Right cardiac atrium (tissue), 5 donors: ENCODE measurements at regions not wholly inside any gene's neighbourhood (a gene's known extent, or its start where the extent isn't known, plus 50 kb on each side); places are given as distances from the start of the nearest gene placed in this dataset.
"Not testable (repeated sequence)": the region's sequence is repeated elsewhere in the genome, so short reads cannot be mapped to it uniquely, and the experiment has no call there.

ENCODE experiments used
- ATAC-seq, 2 donors: fragments of 200-7000 bp; cut with Tn5 transposase; one replicate each; pipeline versions ENCODE4 v1.8.0 to v1.9.1; 2020; ENCODE audit warnings: moderate library complexity in 2 of 2, mild to moderate bottlenecking in 1 of 2
- DNase-seq, 3 donors: peaks; one replicate each; pipeline ENCODE4 v3.0.0-alpha.2; 2020
- H3K27ac ChIP-seq: one replicate; pipeline ENCODE4 v1.5.1; 2013; ENCODE audit warnings: mild to moderate bottlenecking, low read length, control low read depth, moderate library complexity
- H3K27me3 ChIP-seq: one replicate; pipeline ENCODE4 v1.6.1; 2013; ENCODE audit not compliant: control insufficient read depth, insufficient read depth
- H3K4me1 ChIP-seq: one replicate; pipeline ENCODE4 v1.6.1; 2013; ENCODE audit warnings: low read length; ENCODE audit not compliant: control insufficient read depth, insufficient read depth
- H3K4me3 ChIP-seq: one replicate; pipeline ENCODE4 v1.5.1; 2013; ENCODE audit warnings: low read length, control low read depth
- H3K9me3 ChIP-seq: one replicate; pipeline ENCODE4 v1.6.1; 2013; ENCODE audit warnings: low read length; ENCODE audit not compliant: control insufficient read depth
- WGBS: extraction: QIAGEN DNeasy Blood & Tissue Kit; methylation state at CpG from one replicate; pipeline ENCODE4 v1.1.7; 2013; 5-methylcytosine and 5-hydroxymethylcytosine counted together
- intact Hi-C, 4 donors: fragments of 100-400 bp; cut with DNase I; formaldehyde crosslinking; loops; one replicate each; pipeline versions ENCODE4 v1.11.0 to v1.14.0; 2022 to 2023
- donor health status: healthy with polysubstance abuse.
- donor health status: DM: no; HTN: yes; CAD: no.
- donor health status: DM: no; HTN: no; CAD: no.
- donor health status: DM: no; HTN: yes; CAD: no; lungs with severe emphysema.
- donor health status: DM: yes; HTN: yes; CAD: no.

GRCh38 chr12:67782573-67782972 is 134.0 kb downstream of the DYRK2 start:
- H3K9me3 ChIP-seq = no peaks in the 10 kb centered on the region
- no peak overlapping the region for H3K27ac ChIP-seq
- DNase-seq (no peak), ATAC-seq (no peak)
- intact Hi-C loops = no loop called here
- H3K4me3 ChIP-seq = no peak overlapping the region
- H3K27me3 ChIP-seq = no peaks in the 10 kb centered on the region
- 94% methylated on average over 1 of the region's 1 CpG for WGBS
- H3K4me1 ChIP-seq = no peaks in the 10 kb centered on the region

DNA sequence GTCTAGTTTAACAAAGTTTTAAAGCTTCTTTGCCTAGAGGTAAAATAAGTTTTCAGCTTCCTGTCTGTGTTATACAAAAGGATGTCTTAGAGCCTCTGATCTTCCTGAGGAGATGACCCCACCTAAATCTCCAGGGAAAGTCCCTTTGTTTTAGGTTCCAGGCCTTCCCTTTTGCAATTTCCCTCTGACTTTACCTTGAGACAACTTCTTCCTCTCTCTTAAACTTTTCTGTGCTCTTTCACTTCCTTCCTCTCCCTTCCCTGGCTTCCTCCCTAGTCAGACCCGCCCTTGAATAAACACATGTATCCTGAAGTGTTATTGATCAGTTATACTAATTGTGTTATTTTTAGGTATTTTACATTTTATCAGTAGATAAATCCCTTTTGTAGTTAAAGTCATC is 134.8 kb downstream of the DYRK2 start:
- 58% methylated on average over 1 of the region's 1 CpG for WGBS
- ATAC-seq = peak in 1 of 2 donors; percentile 40
- no peak overlapping the region for H3K27ac ChIP-seq

GRCh38 chr12:67784831-67785230 is 136.3 kb downstream of the DYRK2 start:
- intact Hi-C loops = no loop called here
- H3K4me1 ChIP-seq = no peaks in the 10 kb centered on the region
- WGBS = 76% methylated on average over 3 of the region's 3 CpGs
- no peaks in the 10 kb centered on the region for H3K27me3 ChIP-seq
- no peak overlapping the region for H3K27ac ChIP-seq
- no peak overlapping the region for H3K4me3 ChIP-seq
- ATAC-seq (no peak), DNase-seq (no peak)
- no peaks in the 10 kb centered on the region for H3K9me3 ChIP-seq

More for the DNA sequence above, 134.8 kb downstream of the DYRK2 start:
- no peak for DNase-seq
- no peaks in the 10 kb centered on the region for H3K4me1 ChIP-seq
- no peak overlapping the region for H3K4me3 ChIP-seq
- H3K9me3 ChIP-seq = no peaks in the 10 kb centered on the region
- no peaks in the 10 kb centered on the region for H3K27me3 ChIP-seq
- intact Hi-C loops = no loop called here

DNA sequence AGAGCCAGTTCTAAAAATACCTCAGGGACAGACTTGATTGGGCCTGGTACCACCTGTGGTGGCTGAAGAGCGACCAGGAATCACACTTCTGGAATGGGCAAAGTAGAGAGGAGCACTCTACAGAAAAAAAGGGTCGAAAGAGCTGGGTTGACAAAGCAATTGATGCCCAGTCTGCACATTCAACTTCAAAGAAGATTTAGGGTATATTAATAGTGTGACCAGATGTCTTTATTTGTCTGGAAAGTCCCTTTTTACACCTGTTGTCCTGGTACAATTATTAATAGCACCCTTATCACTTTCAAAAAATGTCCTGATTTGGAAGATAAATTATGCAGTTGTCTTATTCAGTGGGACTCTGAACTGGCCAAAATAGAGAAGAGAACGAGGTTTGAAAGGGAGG is 137.5 kb downstream of the DYRK2 start:
- 81% methylated on average over 3 of the region's 3 CpGs for WGBS

DNA sequence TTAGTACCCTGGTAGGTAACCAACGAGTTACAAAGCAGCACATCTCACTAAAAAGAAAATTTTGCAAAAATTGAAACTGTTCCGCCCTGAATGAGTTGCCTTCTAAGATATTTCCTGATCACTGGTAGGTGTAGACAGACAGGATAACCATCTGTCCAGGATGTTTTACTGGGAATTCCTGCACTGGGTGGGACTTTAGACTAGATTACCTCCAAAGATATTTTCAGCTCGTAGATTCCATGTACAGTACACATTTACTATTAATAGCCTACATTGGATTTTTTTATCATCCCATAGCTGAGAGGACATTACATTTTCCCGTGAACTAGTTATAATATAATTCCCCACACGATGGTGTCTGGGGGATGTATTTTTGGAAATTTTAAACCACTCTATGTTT is 139.6 kb downstream of the DYRK2 start:
- Histone ChIP-seq H3K4me3 (no peak overlapping the region), H3K27ac (no peak overlapping the region), H3K4me1 (no peaks in the 10 kb centered on the region), H3K27me3 (no peaks in the 10 kb centered on the region), H3K9me3 (no peaks in the 10 kb centered on the region)
- intact Hi-C loops = no loop called here
- peak in 1 of 2 donors; percentile 40 for ATAC-seq
- 38% methylated on average over 5 of the region's 5 CpGs for WGBS
- DNase-seq = no peak

More for the DNA sequence above, 137.5 kb downstream of the DYRK2 start:
- no peak for ATAC-seq
- Histone ChIP-seq H3K4me1 (no peaks in the 10 kb centered on the region), H3K27me3 (no peaks in the 10 kb centered on the region), H3K4me3 (no peak overlapping the region), H3K9me3 (no peaks in the 10 kb centered on the region), H3K27ac (no peak overlapping the region)
- DNase-seq = no peak
- intact Hi-C loops = no loop called here

GRCh38 chr12:67789266-67789665 is 140.7 kb downstream of the DYRK2 start:
- Histone ChIP-seq H3K27me3 (no peaks in the 10 kb centered on the region), H3K4me1 (no peaks in the 10 kb centered on the region), H3K27ac (no peak overlapping the region), H3K4me3 (no peak overlapping the region), H3K9me3 (no peaks in the 10 kb centered on the region)
- intact Hi-C loops = no loop called here
- DNase-seq = no peak
- no peak for ATAC-seq

GRCh38 chr12:67790660-67791059 is 142.1 kb downstream of the DYRK2 start:
- no peak for DNase-seq
- H3K27ac ChIP-seq = no peak overlapping the region
- H3K27me3 ChIP-seq = no peaks in the 10 kb centered on the region
- no peak overlapping the region for H3K4me3 ChIP-seq
- 89% methylated on average over 2 of the region's 2 CpGs for WGBS
- no peaks in the 10 kb centered on the region for H3K4me1 ChIP-seq
- no peaks in the 10 kb centered on the region for H3K9me3 ChIP-seq
- ATAC-seq = no peak
- intact Hi-C loops = no loop called here

GRCh38 chr12:67791362-67791761 is 142.8 kb downstream of the DYRK2 start:
- H3K9me3 ChIP-seq, ATAC-seq, DNase-seq, H3K4me3 ChIP-seq, H3K4me1 ChIP-seq, H3K27me3 ChIP-seq, intact Hi-C loops, H3K27ac ChIP-seq: not testable (repeated sequence)
- 97% methylated on average over 3 of the region's 3 CpGs for WGBS

GRCh38 chr12:67792185-67792584 is 143.6 kb downstream of the DYRK2 start:
- DNase-seq (peak in 1 of 3 donors; percentile 48), ATAC-seq (no peak)
- intact Hi-C loops = no loop called here
- Histone ChIP-seq H3K27me3 (no peaks in the 10 kb centered on the region), H3K27ac (no peak overlapping the region), H3K4me3 (no peak overlapping the region), H3K9me3 (no peaks in the 10 kb centered on the region), H3K4me1 (no peaks in the 10 kb centered on the region)
- 81% methylated on average over 12 of the region's 12 CpGs for WGBS

DNA sequence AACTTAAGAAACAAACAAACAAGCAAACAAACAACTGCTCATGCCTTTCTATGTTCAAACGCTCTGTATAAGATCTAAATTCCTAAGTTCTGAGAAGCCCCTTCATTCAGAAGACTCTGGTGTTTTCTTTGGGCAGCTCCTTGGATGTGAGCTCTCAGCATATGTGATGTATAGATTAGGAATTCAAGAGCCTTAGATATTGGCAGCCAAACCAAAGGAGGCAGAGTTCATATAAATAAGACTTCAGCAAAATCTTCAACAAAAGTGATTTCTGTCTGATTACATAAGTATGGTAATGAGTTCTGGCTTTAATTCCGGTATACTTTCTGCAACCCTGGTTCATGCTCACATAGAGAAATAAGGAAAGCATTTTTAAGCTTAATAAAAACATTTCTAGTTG is 145.6 kb downstream of the DYRK2 start:
- Histone ChIP-seq H3K9me3 (no peaks in the 10 kb centered on the region), H3K4me1 (peaks cover 6% of the 10 kb centered on the region), H3K27me3 (no peaks in the 10 kb centered on the region), H3K4me3 (no peak overlapping the region), H3K27ac (no peak overlapping the region)
- no peak for ATAC-seq
- no peak for DNase-seq
- intact Hi-C loops = no loop called here
- 76% methylated on average over 2 of the region's 2 CpGs for WGBS

DNA sequence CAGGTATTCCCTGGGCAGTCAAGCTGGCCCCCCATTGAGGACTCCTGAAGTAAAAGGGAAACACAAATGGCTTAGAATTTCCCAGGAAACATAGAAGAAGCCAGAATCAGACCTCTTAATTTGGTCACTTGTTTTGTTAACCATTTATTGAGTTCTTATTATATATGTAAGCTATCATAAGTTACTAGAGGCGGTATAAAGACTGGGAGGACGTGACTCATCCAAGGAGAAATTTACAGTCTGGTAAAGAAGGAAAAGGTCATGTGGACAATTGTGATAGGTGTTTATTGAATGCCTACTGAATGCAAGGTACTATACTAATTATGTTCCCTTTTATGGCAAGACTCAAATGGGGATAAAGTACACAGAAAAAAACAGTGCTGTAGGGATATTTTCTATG is 146.7 kb downstream of the DYRK2 start:
- WGBS = 97% methylated on average over 2 of the region's 2 CpGs
- no peak for ATAC-seq
- no peak overlapping the region for H3K4me3 ChIP-seq
- peaks cover 6% of the 10 kb centered on the region for H3K4me1 ChIP-seq
- no peak for DNase-seq
- no peaks in the 10 kb centered on the region for H3K9me3 ChIP-seq
- intact Hi-C loops = no loop called here
- no peak overlapping the region for H3K27ac ChIP-seq
- no peaks in the 10 kb centered on the region for H3K27me3 ChIP-seq

- WGBS = 46% methylated on average over 8 of the region's 8 CpGs
- Histone ChIP-seq H3K9me3 (no peaks in the 10 kb centered on the region), H3K4me3 (no peak overlapping the region), H3K27ac (peak overlapping the region; percentile 39), H3K4me1 (peaks cover 6% of the 10 kb centered on the region), H3K27me3 (no peaks in the 10 kb centered on the region)
- intact Hi-C loops = no loop called here
- DNase-seq (peak; percentile 37 to 67 (median 65)), ATAC-seq (peak in 1 of 2 donors; percentile 74)
These were observed 148.7 kb downstream of the DYRK2 start for GRCh38 chr12:67797185-67797741.
